ENCODE measurements at regions not wholly inside any gene's neighbourhood (a gene's known extent, or its start where the extent isn't known, plus 50 kb on each side); places are given as distances from the start of the nearest gene placed in this dataset.

- TF ChIP-seq CTCF (conservative IDR thresholded peaks at IDR 0.05): no peak
These were observed 142.2 kb upstream of the ATXN1 start for GRCh38 chr6:16903470-16903869.

GRCh38 chr6:16902502-16902901 is 141.2 kb upstream of the ATXN1 start:
- TF ChIP-seq CTCF (conservative IDR thresholded peaks at IDR 0.05): no peak
- no peaks in the 10 kb centered on the region for H3K36me3 Mint-ChIP-seq
- DNase-seq (ENCODE audit: extremely low spot score, unreplicated experiment): no peak
- H3K9me3 Mint-ChIP-seq: no peaks in the 10 kb centered on the region
- H3K27ac Mint-ChIP-seq: no peak overlapping the region
- H3K27me3 Mint-ChIP-seq: peaks cover 4% of the 10 kb centered on the region
- H3K4me3 Mint-ChIP-seq: no peak overlapping the region
- H3K4me1 Mint-ChIP-seq (ENCODE audit: unreplicated experiment): peaks cover 20% of the 10 kb centered on the region

More at GRCh38 chr6:16903470-16903869, 142.2 kb upstream of the ATXN1 start:
- no peak for DNase-seq (ENCODE audit: extremely low spot score, unreplicated experiment)
- Mint-ChIP-seq H3K36me3 (no peaks in the 10 kb centered on the region), H3K4me1 (ENCODE audit: unreplicated experiment) (peaks cover 20% of the 10 kb centered on the region), H3K9me3 (no peaks in the 10 kb centered on the region), H3K27me3 (peaks cover 4% of the 10 kb centered on the region), H3K4me3 (no peak overlapping the region), H3K27ac (no peak overlapping the region)

GRCh38 chr6:16901782-16902181 is 140.5 kb upstream of the ATXN1 start:
- H3K27me3 Mint-ChIP-seq: peaks cover 4% of the 10 kb centered on the region
- no peak for DNase-seq (ENCODE audit: extremely low spot score, unreplicated experiment)
- no peaks in the 10 kb centered on the region for H3K9me3 Mint-ChIP-seq
- H3K4me1 Mint-ChIP-seq (ENCODE audit: unreplicated experiment): peaks cover 20% of the 10 kb centered on the region
- no peak for TF ChIP-seq CTCF (conservative IDR thresholded peaks at IDR 0.05)
- H3K27ac Mint-ChIP-seq: no peak overlapping the region
- no peaks in the 10 kb centered on the region for H3K36me3 Mint-ChIP-seq
- H3K4me3 Mint-ChIP-seq: no peak overlapping the region

- Mint-ChIP-seq H3K4me1 (ENCODE audit: unreplicated experiment) (peaks cover 20% of the 10 kb centered on the region), H3K27ac (no peak overlapping the region), H3K36me3 (no peaks in the 10 kb centered on the region), H3K27me3 (peaks cover 4% of the 10 kb centered on the region), H3K9me3 (no peaks in the 10 kb centered on the region), H3K4me3 (no peak overlapping the region)
- no peak for DNase-seq (ENCODE audit: extremely low spot score, unreplicated experiment)
- TF ChIP-seq CTCF (conservative IDR thresholded peaks at IDR 0.05): no peak
These were observed 140.0 kb upstream of the ATXN1 start for GRCh38 chr6:16901306-16901705.

GRCh38 chr6:16898640-16899396 is 137.6 kb upstream of the ATXN1 start:
- Mint-ChIP-seq H3K36me3 (no peaks in the 10 kb centered on the region), H3K27ac (no peak overlapping the region), H3K9me3 (no peaks in the 10 kb centered on the region), H3K27me3 (no peaks in the 10 kb centered on the region), H3K4me3 (no peak overlapping the region), H3K4me1 (ENCODE audit: unreplicated experiment) (peaks cover 20% of the 10 kb centered on the region)
- TF ChIP-seq CTCF (conservative IDR thresholded peaks at IDR 0.05): no peak
- no peak for DNase-seq (ENCODE audit: extremely low spot score, unreplicated experiment)

All from type B pancreatic cell (in vitro differentiated cells).